Gastrocnemius medialis (tissue), 4 donors: ENCODE measurements at regions not wholly inside any gene's neighbourhood (a gene's known extent, or its start where the extent isn't known, plus 50 kb on each side); places are given as distances from the start of the nearest gene placed in this dataset.
A peak's percentile ranks its signal among the peaks of the same experiment; 100 is the strongest.

Experiments
- ATAC-seq, 2 donors: fragments of 150-250 bp; one replicate each; pipeline ENCODE4 v1.9.1; 2016
- DNase-seq, 2 donors: peaks; one replicate each; pipeline ENCODE4 v3.0.0-alpha.2; 2019
- H3K27ac ChIP-seq, 4 donors: fragments of 200-600 bp; sonication (generic); 1 replicate in 1 of 4; 2 replicates in 3 of 4; pipeline ENCODE4 v1.5.1; 2016 to 2018; ENCODE audit warnings: mild to moderate bottlenecking in 2 of 4, moderate library complexity in 1 of 4
- H3K27me3 ChIP-seq, 3 donors: fragments of 200-600 bp; sonication (generic) in 2 of 3; 1 replicate in 1 of 3; 2 replicates in 2 of 3; pipeline versions ENCODE4 v1.5.1 to v1.6.0; 2016 to 2019; ENCODE audit warnings: mild to moderate bottlenecking in 1 of 3, moderate library complexity in 1 of 3
- H3K36me3 ChIP-seq, 2 donors: fragments of 200-600 bp; sonication (generic) in 1 of 2; one replicate each; pipeline ENCODE4 v1.5.1; 2017 to 2018
- H3K4me1 ChIP-seq, 2 donors: fragments of 200-600 bp; sonication (generic) in 1 of 2; one replicate each; pipeline ENCODE4 v1.5.1; 2016 to 2017; ENCODE audit warnings: mild to moderate bottlenecking in 2 of 2
- H3K4me3 ChIP-seq, 4 donors: fragments of 200-600 bp; sonication (generic) in 3 of 4; 1 replicate in 1 of 4; 2 replicates in 3 of 4; pipeline ENCODE4 v1.5.1; 2016 to 2019; ENCODE audit warnings: mild to moderate bottlenecking in 2 of 4
- H3K9me3 ChIP-seq, 3 donors: fragments of 200-600 bp; sonication (generic) in 2 of 3; 1 replicate in 1 of 3; 2 replicates in 2 of 3; pipeline ENCODE4 v1.5.1; 2016 to 2019
- POLR2A ChIP-seq, 2 donors: fragments of 450-650 bp; IDR thresholded peaks; one replicate each; pipeline ENCODE4 v1.6.1; 2017; ENCODE audit warnings: antibody characterized with exemption in 2 of 2, mild to moderate bottlenecking in 2 of 2, moderate library complexity in 2 of 2
- in situ Hi-C, 4 donors: fragments of 200-750 bp; cut with MboI; loops; one replicate each; pipeline versions ENCODE4 v1.15.0 to v1.8.0; 2017; ENCODE audit warnings: low sequenced_read_pairs in 4 of 4
- intact Hi-C: fragments of 100-400 bp; cut with DNase I; formaldehyde crosslinking; loops from one replicate; pipeline ENCODE4 v1.15.1; 2023; ENCODE audit warnings: low total_unique reads
- TF ChIP-seq, protein P1 (sequence below), 5 experiments: fragments of 450-650 bp in 3 of 5; fragments of 200-600 bp in 2 of 5; sonication (generic) in 2 of 5; IDR thresholded peaks in 4 of 5; conservative IDR thresholded peaks in 1 of 5; 1 replicate in 4 of 5; 2 replicates in 1 of 5; pipeline ENCODE4 v1.5.1; 2016 to 2019; ENCODE audit warnings: antibody characterized with exemption in 5 of 5, mild to moderate bottlenecking in 3 of 5, moderate library complexity in 3 of 5

DNA sequence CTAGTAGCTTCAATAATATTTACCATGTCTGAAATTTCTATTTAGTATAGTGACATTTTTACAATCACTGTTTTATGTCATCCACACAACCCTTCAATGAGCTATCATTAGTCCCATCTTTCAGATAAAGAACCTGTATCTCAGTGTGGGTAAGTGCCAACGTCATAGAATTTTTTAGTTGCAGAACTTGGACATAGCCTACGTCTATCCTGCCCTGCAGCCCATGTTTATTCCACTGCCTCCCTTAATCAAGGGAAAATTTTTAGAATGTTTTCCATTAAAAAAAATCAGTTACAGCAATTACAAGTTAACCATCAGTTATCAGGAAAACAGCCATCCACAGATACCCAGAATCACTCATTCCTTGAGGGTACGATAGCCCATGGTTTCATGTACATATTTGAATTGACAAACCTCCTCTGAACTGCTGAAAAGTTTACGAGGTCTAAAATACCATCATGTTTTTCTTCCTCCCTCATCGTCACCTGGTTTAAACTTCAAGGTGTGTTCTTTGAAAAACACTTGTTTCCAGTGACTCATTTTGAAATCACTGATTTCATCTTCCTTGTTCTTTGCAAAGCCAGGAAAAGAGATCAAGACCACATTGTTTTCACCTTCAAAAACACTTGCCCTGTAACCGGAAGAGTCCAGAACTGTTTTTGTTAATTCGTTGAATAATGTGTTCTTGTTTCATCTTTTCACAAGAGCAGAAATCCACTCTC, 100.9 kb downstream of the FAM76B start:
- DNase-seq = no peak
- in situ Hi-C loops = no loop called here
- Histone ChIP-seq H3K27ac (peak overlapping the region; percentile 13 to 65 (median 56)), H3K4me3 (no peak overlapping the region), H3K27me3 (no peaks in the 10 kb centered on the region), H3K9me3 (no peaks in the 10 kb centered on the region), H3K4me1 (peaks cover 0 to 12% of the 10 kb centered on the region in 2 donors), H3K36me3 (no peaks in the 10 kb centered on the region)
- TF ChIP-seq, protein P1, sequence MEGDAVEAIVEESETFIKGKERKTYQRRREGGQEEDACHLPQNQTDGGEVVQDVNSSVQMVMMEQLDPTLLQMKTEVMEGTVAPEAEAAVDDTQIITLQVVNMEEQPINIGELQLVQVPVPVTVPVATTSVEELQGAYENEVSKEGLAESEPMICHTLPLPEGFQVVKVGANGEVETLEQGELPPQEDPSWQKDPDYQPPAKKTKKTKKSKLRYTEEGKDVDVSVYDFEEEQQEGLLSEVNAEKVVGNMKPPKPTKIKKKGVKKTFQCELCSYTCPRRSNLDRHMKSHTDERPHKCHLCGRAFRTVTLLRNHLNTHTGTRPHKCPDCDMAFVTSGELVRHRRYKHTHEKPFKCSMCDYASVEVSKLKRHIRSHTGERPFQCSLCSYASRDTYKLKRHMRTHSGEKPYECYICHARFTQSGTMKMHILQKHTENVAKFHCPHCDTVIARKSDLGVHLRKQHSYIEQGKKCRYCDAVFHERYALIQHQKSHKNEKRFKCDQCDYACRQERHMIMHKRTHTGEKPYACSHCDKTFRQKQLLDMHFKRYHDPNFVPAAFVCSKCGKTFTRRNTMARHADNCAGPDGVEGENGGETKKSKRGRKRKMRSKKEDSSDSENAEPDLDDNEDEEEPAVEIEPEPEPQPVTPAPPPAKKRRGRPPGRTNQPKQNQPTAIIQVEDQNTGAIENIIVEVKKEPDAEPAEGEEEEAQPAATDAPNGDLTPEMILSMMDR (IDR thresholded peaks at IDR 0.05 in 4 of 5, conservative IDR thresholded peaks at IDR 0.05 in 1 of 5) = no peak
- no peak for TF ChIP-seq POLR2A (IDR thresholded peaks at IDR 0.05)
- intact Hi-C loops = no loop called here
- ATAC-seq = peak; percentile 42 to 53

DNA sequence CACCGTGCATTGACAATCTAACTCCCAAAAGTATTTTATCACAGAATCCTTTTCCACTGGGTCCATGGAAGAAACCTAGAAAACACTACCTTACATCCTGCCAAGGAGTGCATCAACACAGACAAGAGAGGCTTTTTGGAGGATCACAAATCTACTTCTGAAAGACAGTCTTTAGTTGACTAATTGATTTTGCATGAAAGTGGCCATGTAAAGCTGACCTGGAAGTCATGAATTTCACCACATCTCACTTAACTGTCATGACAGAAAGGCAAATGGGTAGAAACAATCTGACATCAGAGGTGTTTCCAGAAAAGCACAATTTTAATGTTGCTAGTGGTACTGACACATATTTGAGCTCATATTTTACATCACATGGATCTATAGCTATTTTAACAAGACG, 101.6 kb downstream of the FAM76B start:
- Histone ChIP-seq H3K27ac (peak overlapping the region in 3 of 4 donors; percentile 52 to 65 (median 56)), H3K4me1 (peaks cover 0 to 12% of the 10 kb centered on the region in 2 donors), H3K27me3 (no peaks in the 10 kb centered on the region), H3K36me3 (no peaks in the 10 kb centered on the region), H3K9me3 (no peaks in the 10 kb centered on the region), H3K4me3 (no peak overlapping the region)
- ATAC-seq = no peak
- TF ChIP-seq POLR2A (IDR thresholded peaks at IDR 0.05) = no peak
- TF ChIP-seq, protein P1 (IDR thresholded peaks at IDR 0.05 in 4 of 5, conservative IDR thresholded peaks at IDR 0.05 in 1 of 5) = no peak
- in situ Hi-C loops (no loop called here), intact Hi-C loops (no loop called here)
- DNase-seq = no peak

DNA sequence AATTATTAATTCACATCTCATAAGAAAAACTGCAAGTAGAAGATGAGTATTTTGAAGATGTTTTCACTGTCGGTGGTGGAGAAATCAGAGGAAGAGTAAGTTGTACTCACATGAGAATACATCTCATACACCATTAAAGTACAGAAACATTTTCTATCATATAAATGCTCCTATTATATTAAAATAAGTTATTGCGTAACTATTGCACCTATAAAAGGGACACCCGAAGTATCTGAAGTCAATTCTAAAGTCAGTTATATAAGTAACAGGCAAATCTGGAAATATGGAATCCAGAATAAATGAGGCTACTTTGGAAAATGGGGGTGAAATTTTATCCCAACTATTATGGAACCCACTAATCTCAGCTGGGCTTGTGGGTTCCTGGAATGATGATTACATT, 103.3 kb downstream of the FAM76B start:
- TF ChIP-seq, protein P1 (IDR thresholded peaks at IDR 0.05 in 4 of 5, conservative IDR thresholded peaks at IDR 0.05 in 1 of 5) = no peak
- no peak for TF ChIP-seq POLR2A (IDR thresholded peaks at IDR 0.05)
- intact Hi-C loops = no loop called here
- H3K36me3 ChIP-seq = no peaks in the 10 kb centered on the region
- ATAC-seq (no peak), DNase-seq (no peak)
- H3K9me3 ChIP-seq = no peaks in the 10 kb centered on the region
- no peak overlapping the region for H3K27ac ChIP-seq
- H3K4me1 ChIP-seq = peaks cover 0 to 17% of the 10 kb centered on the region in 2 donors
- in situ Hi-C loops = no loop called here
- H3K4me3 ChIP-seq = no peak overlapping the region
- no peaks in the 10 kb centered on the region for H3K27me3 ChIP-seq

DNA sequence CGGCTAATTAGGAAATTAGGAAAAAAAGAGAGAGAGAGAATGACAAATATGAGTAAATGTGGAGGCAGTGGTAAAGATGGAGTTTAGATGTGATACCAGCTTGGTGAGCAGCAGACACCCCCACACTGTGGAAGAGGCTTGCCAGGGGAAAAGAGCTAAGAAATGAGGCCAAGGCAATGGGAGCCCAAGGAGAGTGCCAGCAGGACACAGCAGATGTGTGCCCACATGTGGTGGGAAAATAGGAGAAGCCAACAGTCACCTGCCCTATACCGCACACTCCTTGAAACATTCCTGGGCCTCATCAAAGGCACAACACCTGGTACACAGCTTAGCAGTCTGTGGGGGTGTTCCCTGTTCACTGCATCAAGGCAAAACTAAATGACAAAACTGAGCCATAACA, 104.9 kb downstream of the FAM76B start:
- intact Hi-C loops (loop anchor here (5.0 kb wide), 1 partner anchor 37 kb away; no protein-coding TSS in a partner anchor), in situ Hi-C loops (no loop called here)
- DNase-seq (no peak), ATAC-seq (no peak)
- H3K4me3 ChIP-seq = no peak overlapping the region
- H3K27me3 ChIP-seq = no peaks in the 10 kb centered on the region
- H3K27ac ChIP-seq = no peak overlapping the region
- no peaks in the 10 kb centered on the region for H3K9me3 ChIP-seq
- H3K36me3 ChIP-seq = no peaks in the 10 kb centered on the region
- no peak for TF ChIP-seq POLR2A (IDR thresholded peaks at IDR 0.05)
- TF ChIP-seq, protein P1 (IDR thresholded peaks at IDR 0.05 in 4 of 5, conservative IDR thresholded peaks at IDR 0.05 in 1 of 5) = no peak
- H3K4me1 ChIP-seq = peaks cover 10 to 23% of the 10 kb centered on the region in 2 donors
